HFFc6 (cell line): ENCODE measurements at regions not wholly inside any gene's neighbourhood (a gene's known extent, or its start where the extent isn't known, plus 50 kb on each side); places are given as distances from the start of the nearest gene placed in this dataset.

Experiments
- DNase-seq: peaks from one replicate; pipeline ENCODE4 v3.0.0-alpha.2; 2018
- H3K27ac Mint-ChIP-seq: 2 replicates; pipeline ENCODE4 v1.8.0; 2020; ENCODE audit warnings: mild to moderate bottlenecking, mixed read lengths
- H3K27me3 Mint-ChIP-seq: 2 replicates; pipeline ENCODE4 v1.8.0; 2021; ENCODE audit warnings: mild to moderate bottlenecking, moderate library complexity, mixed read lengths; ENCODE audit not compliant: insufficient read depth
- H3K36me3 Mint-ChIP-seq: 2 replicates; pipeline ENCODE4 v1.8.0; 2021; ENCODE audit warnings: low read depth, mixed read lengths
- H3K4me1 Mint-ChIP-seq: 2 replicates; pipeline ENCODE4 v1.8.0; 2020; ENCODE audit warnings: low read depth, mixed read lengths
- H3K4me3 Mint-ChIP-seq: 2 replicates; pipeline ENCODE4 v1.8.0; 2020; ENCODE audit warnings: mild to moderate bottlenecking, moderate library complexity, mixed read lengths
- H3K9me3 Mint-ChIP-seq: 2 replicates; pipeline ENCODE4 v1.8.0; 2020; ENCODE audit warnings: mild to moderate bottlenecking, mixed read lengths
- CTCF ChIP-seq: fragments of 200-600 bp; sonication (generic); IDR thresholded peaks from 2 replicates; pipeline ENCODE4 v1.5.0; 2021; ENCODE audit warnings: antibody characterized with exemption, mild to moderate bottlenecking

DNA sequence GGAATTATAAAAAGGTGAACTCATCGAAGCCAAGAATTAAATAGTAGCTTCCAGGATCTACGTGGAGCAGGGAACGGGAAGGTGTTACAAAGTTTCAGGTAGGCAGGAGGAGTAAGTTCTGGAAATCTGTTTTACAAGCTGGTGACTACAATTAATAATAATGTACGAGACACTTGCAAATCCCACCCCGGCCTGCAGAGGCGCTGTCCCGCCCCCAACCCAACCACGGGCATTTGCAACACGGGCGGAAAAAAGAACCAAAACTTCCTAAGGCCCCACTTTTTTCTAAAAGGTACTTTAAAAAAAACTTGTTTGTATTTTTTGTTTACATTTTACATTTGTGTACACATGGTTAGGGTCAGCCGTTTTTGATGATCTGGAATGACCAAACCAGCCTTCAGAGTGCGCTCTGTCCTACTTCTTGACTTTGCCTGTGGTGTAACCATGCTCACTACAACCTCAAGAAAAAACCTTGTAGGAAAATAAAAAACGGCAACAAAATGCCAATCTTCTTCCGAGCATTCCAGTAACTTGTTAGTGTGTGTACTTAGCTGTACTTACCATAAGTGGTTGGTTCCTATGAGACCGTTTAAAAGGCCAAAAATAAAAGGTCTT, 449.6 kb upstream of the B3GAT1 start:
- Mint-ChIP-seq H3K36me3 (no peaks in the 10 kb centered on the region), H3K27ac (no peak overlapping the region), H3K4me3 (no peak overlapping the region), H3K9me3 (peaks cover 53% of the 10 kb centered on the region), H3K27me3 (peaks cover 4% of the 10 kb centered on the region; the same call in 1 of the 2 replicates), H3K4me1 (no peaks in the 10 kb centered on the region)
- TF ChIP-seq CTCF = peak; percentile 25; the same call in 1 of the 2 replicates
- no peak for DNase-seq

DNA sequence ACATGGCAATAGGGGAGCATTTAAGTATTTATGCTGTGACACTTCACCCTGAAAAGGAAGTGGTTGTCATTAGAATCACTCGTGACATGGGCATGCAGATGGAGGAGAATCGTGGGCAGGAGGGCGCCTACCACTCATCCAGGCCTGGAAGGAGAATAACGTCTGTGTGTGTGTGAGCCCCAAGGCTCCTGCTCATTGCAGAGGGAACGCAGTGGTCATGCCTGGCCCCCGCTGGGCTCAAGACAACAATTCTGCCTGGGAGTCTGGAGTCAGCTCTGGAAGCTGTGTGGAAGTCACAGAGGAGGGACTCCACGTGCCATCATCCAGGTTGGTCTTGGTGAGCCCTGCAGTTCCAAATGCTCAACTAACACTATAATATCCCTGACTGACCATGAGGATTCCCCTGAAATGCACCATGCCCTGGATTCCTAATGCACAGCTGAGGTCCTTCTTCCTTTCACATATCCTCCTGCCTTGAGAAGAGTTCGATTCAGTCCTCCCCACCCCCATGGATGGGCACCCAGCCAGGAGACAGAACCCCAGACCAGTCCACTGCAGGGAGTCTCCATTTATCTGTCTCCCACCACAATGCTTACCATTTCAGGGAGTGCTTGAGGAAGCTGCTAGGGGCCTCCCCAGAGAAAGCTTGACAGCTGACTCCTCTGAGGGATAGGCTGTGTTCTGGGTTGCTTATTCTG, 446.9 kb upstream of the B3GAT1 start:
- Mint-ChIP-seq H3K4me1 (no peaks in the 10 kb centered on the region), H3K27ac (no peak overlapping the region), H3K9me3 (peaks cover 57% of the 10 kb centered on the region), H3K4me3 (no peak overlapping the region), H3K27me3 (no peaks in the 10 kb centered on the region), H3K36me3 (no peaks in the 10 kb centered on the region)
- DNase-seq = no peak
- no peak for TF ChIP-seq CTCF

DNA sequence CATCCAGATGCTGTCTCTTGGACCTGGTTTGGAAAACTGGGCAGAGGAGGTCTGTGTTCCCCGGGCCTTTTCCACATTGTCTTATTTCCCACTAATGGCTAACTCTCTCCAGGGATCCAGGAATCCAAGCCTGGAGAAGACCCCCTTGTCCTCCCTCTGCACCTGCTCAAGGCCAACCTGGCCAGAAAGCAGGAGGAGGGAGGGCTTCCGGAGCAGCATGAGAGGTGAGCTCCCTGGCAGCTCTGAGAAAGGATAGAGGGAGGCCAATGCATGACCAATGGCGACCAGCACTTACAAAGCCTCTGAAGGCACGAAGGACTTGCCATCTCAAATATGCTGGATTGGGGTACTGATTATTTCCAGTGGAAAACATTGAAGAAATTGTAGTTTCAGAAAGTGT, 445.0 kb upstream of the B3GAT1 start:
- no peak for DNase-seq
- Mint-ChIP-seq H3K27ac (no peak overlapping the region), H3K27me3 (no peaks in the 10 kb centered on the region), H3K9me3 (peaks cover 72% of the 10 kb centered on the region), H3K4me1 (no peaks in the 10 kb centered on the region), H3K4me3 (no peak overlapping the region), H3K36me3 (peaks cover 6% of the 10 kb centered on the region; the same call in 1 of the 2 replicates)
- TF ChIP-seq CTCF = no peak

DNA sequence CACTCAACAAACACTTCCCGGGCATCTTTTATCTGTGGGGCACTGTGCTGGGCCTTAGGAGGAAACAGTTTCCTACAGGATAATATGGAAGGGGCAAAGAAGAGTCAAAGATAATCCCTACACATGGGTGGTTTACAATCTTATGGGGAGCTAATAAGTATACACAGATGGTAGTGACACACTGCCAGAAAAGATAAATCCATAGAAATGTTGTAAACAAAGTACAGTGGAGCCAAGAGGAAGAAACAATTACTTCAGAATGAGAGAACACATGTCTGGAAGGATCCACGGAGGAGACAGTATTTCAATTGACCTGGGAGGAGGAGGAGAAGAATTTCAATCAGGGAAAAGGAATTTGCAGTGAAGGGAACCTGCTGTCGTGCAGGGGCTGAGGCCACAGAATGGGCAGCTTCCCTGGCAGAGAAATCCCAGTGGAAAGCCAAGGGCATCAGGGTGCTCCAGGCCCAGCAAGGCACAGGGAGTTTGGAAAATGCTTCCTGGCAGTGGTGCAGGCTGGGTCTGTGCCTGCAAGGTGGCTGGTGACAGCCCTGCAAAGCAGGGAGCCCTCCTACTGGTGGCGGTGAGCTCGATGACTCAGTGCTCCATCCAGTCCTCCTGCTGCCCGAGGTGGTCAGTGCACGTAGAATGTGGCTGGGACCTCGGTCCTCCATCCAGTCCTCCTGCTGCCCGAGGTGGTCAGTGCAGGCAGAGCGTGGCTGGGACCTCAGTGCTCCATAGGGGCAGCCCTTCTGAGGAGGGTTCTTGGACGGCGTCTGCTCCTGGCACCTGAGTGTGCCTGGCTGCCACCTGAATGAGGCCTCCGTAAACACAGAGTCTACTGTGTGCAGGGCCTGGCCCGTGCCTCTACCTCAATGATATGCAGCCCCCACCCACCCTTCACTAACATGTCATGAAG, 444.3 kb upstream of the B3GAT1 start:
- Mint-ChIP-seq H3K4me3 (no peak overlapping the region), H3K27ac (no peak overlapping the region), H3K36me3 (peaks cover 6% of the 10 kb centered on the region; the same call in 1 of the 2 replicates), H3K4me1 (no peaks in the 10 kb centered on the region), H3K9me3 (peaks cover 71% of the 10 kb centered on the region), H3K27me3 (no peaks in the 10 kb centered on the region)
- no peak for DNase-seq
- TF ChIP-seq CTCF = no peak
